IMR-90 (cell line): ENCODE measurements at regions not wholly inside any gene's neighbourhood (a gene's known extent, or its start where the extent isn't known, plus 50 kb on each side); places are given as distances from the start of the nearest gene placed in this dataset.

Experiments
- ATAC-seq: fragments of 200-7000 bp; cut with Tn5 transposase; 2 replicates; pipeline ENCODE4 v1.9.1; 2020; ENCODE audit warnings: low read depth, mild to moderate bottlenecking, moderate library complexity
- BruUV-seq: library from RNA; stranded (reverse); fragments of 400-500 nt; replicated peaks from 2 replicates; lab custom pipeline; 2021; lab: Mats Ljungman, UMichigan
- CTCF ChIA-PET: fragments of 300-600 bp; formaldehyde crosslinking; extraction: SDS; loops from one replicate; lab custom pipeline; 2021; ENCODE audit warnings: antibody characterized with exemption; lab: Yijun Ruan, JAX
- POLR2A ChIA-PET: fragments of 300-600 bp; sonication (Branson Sonifier 250); formaldehyde crosslinking; loops from one replicate; lab custom pipeline; 2022; ENCODE audit warnings: antibody characterized with exemption; ENCODE audit not compliant: unreplicated experiment; lab: Charles Lee
- DNase-seq: peaks from one replicate; pipeline ENCODE4 v3.0.0; 2013
- H2AFZ ChIP-seq: replicated peaks from 2 replicates; pipeline ENCODE3; 2013; ENCODE audit warnings: low read length, mild to moderate bottlenecking; ENCODE audit not compliant: poor library complexity
- H2AK5ac ChIP-seq: 2 replicates; pipeline ENCODE4 v1.6.1; 2013; ENCODE audit warnings: low read depth, low read length, inconsistent platforms
- H2AK9ac ChIP-seq: replicated peaks from 2 replicates; pipeline ENCODE3; 2013; ENCODE audit warnings: mild to moderate bottlenecking, low read depth, low read length, moderate library complexity; ENCODE audit not compliant: poor library complexity
- H2BK120ac ChIP-seq: 2 replicates; pipeline ENCODE4 v1.6.1; 2013; ENCODE audit warnings: low read depth, low read length, inconsistent platforms
- H2BK15ac ChIP-seq: 3 replicates; pipeline ENCODE4 v1.6.1; 2013; ENCODE audit warnings: low read depth, low read length, inconsistent platforms
- H2BK20ac ChIP-seq: 2 replicates; pipeline ENCODE4 v1.6.1; 2013; ENCODE audit warnings: low read depth, mild to moderate bottlenecking, inconsistent platforms, low read length, moderate library complexity
- H2BK5ac ChIP-seq: 2 replicates; pipeline ENCODE4 v1.6.1; 2013; ENCODE audit warnings: mild to moderate bottlenecking, low read depth, low read length, inconsistent platforms; ENCODE audit not compliant: poor library complexity, severe bottlenecking
- H3K14ac ChIP-seq: replicated peaks from 2 replicates; pipeline ENCODE4 v1.6.1; 2013; ENCODE audit warnings: low read depth, low read length, inconsistent platforms
- H3K18ac ChIP-seq: 2 replicates; pipeline ENCODE4 v1.6.1; 2013; ENCODE audit warnings: low read depth, low read length, control low read depth
- H3K23ac ChIP-seq: 2 replicates; pipeline ENCODE4 v1.6.1; 2013; ENCODE audit warnings: low read depth, low read length, inconsistent platforms
- H3K27ac ChIP-seq: 2 replicates; pipeline ENCODE4 v1.5.1; 2013; ENCODE audit warnings: mild to moderate bottlenecking, control low read depth, low read length; ENCODE audit not compliant: insufficient read depth
- H3K27me3 ChIP-seq: 2 replicates; pipeline ENCODE4 v1.6.1; 2013; ENCODE audit warnings: low read length; ENCODE audit not compliant: control insufficient read depth, insufficient read depth
- H3K36me3 ChIP-seq: 2 replicates; pipeline ENCODE4 v1.6.1; 2013; ENCODE audit warnings: low read length, mixed read lengths; ENCODE audit not compliant: control insufficient read depth, insufficient read depth
- H3K4ac ChIP-seq: 2 replicates; pipeline ENCODE4 v1.6.1; 2013; ENCODE audit warnings: low read depth, low read length, inconsistent platforms
- H3K4me1 ChIP-seq: 2 replicates; pipeline ENCODE4 v1.6.1; 2013; ENCODE audit warnings: low read length, mixed read lengths; ENCODE audit not compliant: control insufficient read depth, insufficient read depth
- H3K4me2 ChIP-seq: 2 replicates; pipeline ENCODE4 v1.6.1; 2013; ENCODE audit warnings: low read depth, mild to moderate bottlenecking, control low read depth, low read length, moderate library complexity
- H3K4me3 ChIP-seq: 2 replicates; pipeline ENCODE4 v1.5.1; 2013; ENCODE audit warnings: low read depth, mild to moderate bottlenecking, control low read depth, low read length, moderate library complexity; ENCODE audit not compliant: insufficient read depth
- H3K56ac ChIP-seq: 2 replicates; pipeline ENCODE4 v1.6.1; 2013; ENCODE audit warnings: low read length, inconsistent platforms; ENCODE audit not compliant: insufficient read depth; ENCODE audit errors: extremely low read depth
- H3K79me1 ChIP-seq, 2 experiments: 2 replicates each; pipeline ENCODE4 v1.6.1; 2013; ENCODE audit warnings: low read length in 2 of 2, inconsistent platforms in 1 of 2, low read depth in 1 of 2
- H3K9ac ChIP-seq: 2 replicates; pipeline ENCODE4 v1.6.1; 2013; ENCODE audit warnings: low read depth, low read length, control low read depth
- H3K9me1 ChIP-seq: 2 replicates; pipeline ENCODE4 v1.6.1; 2013; ENCODE audit warnings: low read length, inconsistent platforms; ENCODE audit not compliant: insufficient read depth
- H3K9me3 ChIP-seq: 2 replicates; pipeline ENCODE4 v1.6.1; 2013; ENCODE audit warnings: low read length; ENCODE audit not compliant: control insufficient read depth, insufficient read depth
- H4K20me1 ChIP-seq: 2 replicates; pipeline ENCODE4 v1.6.1; 2013; ENCODE audit warnings: low read length, inconsistent platforms; ENCODE audit not compliant: insufficient read depth
- H4K5ac ChIP-seq: 2 replicates; pipeline ENCODE4 v1.6.1; 2013; ENCODE audit warnings: mild to moderate bottlenecking, low read depth, low read length, control low read depth
- H4K8ac ChIP-seq, 2 experiments: 2 replicates each; pipeline ENCODE4 v1.6.1; 2013; ENCODE audit warnings: low read depth in 2 of 2, low read length in 2 of 2, control low read depth in 1 of 2, inconsistent platforms in 1 of 2
- H4K91ac ChIP-seq: 2 replicates; pipeline ENCODE4 v1.6.1; 2013; ENCODE audit warnings: low read depth, low read length, inconsistent platforms; ENCODE audit not compliant: insufficient read depth
- BHLHE40 ChIP-seq: fragments of 150-350 bp; IDR thresholded peaks from 2 replicates; pipeline ENCODE4 v1.6.1; 2016; ENCODE audit warnings: mild to moderate bottlenecking, low read depth, low read length
- CEBPB ChIP-seq: IDR thresholded peaks from 2 replicates; pipeline ENCODE4 v1.6.1; 2012; ENCODE audit warnings: low read depth, low read length, improper control_type of control experiment
- CHD1 ChIP-seq: IDR thresholded peaks from 2 replicates; pipeline ENCODE4 v1.6.1; 2012; ENCODE audit warnings: low read depth, low read length, improper control_type of control experiment
- CTCF ChIP-seq: conservative IDR thresholded peaks from 2 replicates; pipeline ENCODE4 v1.5.1; 2012; ENCODE audit warnings: mild to moderate bottlenecking, low read depth, low read length, improper control_type of control experiment
- ELK1 ChIP-seq: fragments of 150-350 bp; IDR thresholded peaks from 2 replicates; pipeline ENCODE4 v1.6.1; 2016; ENCODE audit warnings: low read depth, mild to moderate bottlenecking, low read length, moderate library complexity, borderline replicate concordance
- FOS ChIP-seq: fragments of 150-350 bp; IDR thresholded peaks from 2 replicates; pipeline ENCODE4 v1.6.1; 2016; ENCODE audit warnings: low read depth, low read length
- MAFK ChIP-seq: IDR thresholded peaks from 2 replicates; pipeline ENCODE4 v1.6.1; 2012; ENCODE audit warnings: low read depth, low read length, improper control_type of control experiment
- MXI1 ChIP-seq: IDR thresholded peaks from 2 replicates; pipeline ENCODE4 v1.6.1; 2012; ENCODE audit warnings: low read depth, mild to moderate bottlenecking, low read length, moderate library complexity, borderline replicate concordance
- NFE2L2 ChIP-seq: fragments of 150-350 bp; IDR thresholded peaks from 2 replicates; pipeline ENCODE4 v1.6.1; 2016; ENCODE audit warnings: low read depth, mild to moderate bottlenecking, low read length
- RAD21 ChIP-seq: IDR thresholded peaks from 2 replicates; pipeline ENCODE4 v1.6.1; 2012; ENCODE audit warnings: low read length, improper control_type of control experiment
- SMC3 ChIP-seq: fragments of 150-350 bp; IDR thresholded peaks from 2 replicates; pipeline ENCODE4 v1.6.1; 2016; ENCODE audit warnings: low read depth, mild to moderate bottlenecking, antibody characterized with exemption, low read length, moderate library complexity
- USF2 ChIP-seq: fragments of 150-350 bp; IDR thresholded peaks from 2 replicates; pipeline ENCODE4 v1.6.1; 2017; ENCODE audit warnings: mild to moderate bottlenecking, antibody characterized with exemption, low read length, low read depth
- dilution Hi-C: fragments of 300-500 bp; cut with HindIII; formaldehyde crosslinking; loops from one replicate; pipeline ENCODE4 v1.14.3; 2018; ENCODE audit warnings: low sequenced_read_pairs; ENCODE audit not compliant: unreplicated experiment
- in situ Hi-C: fragments of 300-500 bp; cut with MboI; formaldehyde crosslinking; loops from 3 replicates; pipeline ENCODE4 v1.14.3; 2019; ENCODE audit warnings: low sequenced_read_pairs, inconsistent platforms, mixed read lengths
- intact Hi-C: fragments of 100-400 bp; cut with micrococcal nuclease; formaldehyde crosslinking; loops from 2 replicates; pipeline ENCODE4 v1.10.0; 2022

- no peak overlapping the region for H4K5ac ChIP-seq
- H3K27ac ChIP-seq, result no peak overlapping the region
- no peak overlapping the region for H4K8ac ChIP-seq
- H2AFZ ChIP-seq, result no peak overlapping the region
- no peak overlapping the region for H4K91ac ChIP-seq
- peaks cover 5% of the 10 kb centered on the region for H3K9me3 ChIP-seq
- POLR2A ChIA-PET, result no interaction called here
- no peak overlapping the region for H2BK15ac ChIP-seq
- no peaks in the 10 kb centered on the region for H3K9me1 ChIP-seq
- no peaks in the 10 kb centered on the region for H3K36me3 ChIP-seq
- no peaks in the 10 kb centered on the region for H3K27me3 ChIP-seq
- no TSS peak for BruUV-seq
- TF ChIP-seq CTCF (no peak), MAFK (no peak), NFE2L2 (no peak), FOS (no peak), RAD21 (no peak), SMC3 (no peak), BHLHE40 (no peak), MXI1 (no peak), CEBPB (no peak), CHD1 (no peak), ELK1 (no peak), USF2 (no peak)
- no peak for DNase-seq
- H3K56ac ChIP-seq, result no peak overlapping the region
- H4K20me1 ChIP-seq, result no peaks in the 10 kb centered on the region
- intact Hi-C loops (no loop called here), in situ Hi-C loops (no loop called here), dilution Hi-C loops (no loop called here)
- H3K4me1 ChIP-seq, result no peaks in the 10 kb centered on the region
- no peak overlapping the region for H3K9ac ChIP-seq
- H2AK9ac ChIP-seq, result no peak overlapping the region
- H3K23ac ChIP-seq, result no peak overlapping the region
- H3K4me2 ChIP-seq, result no peak overlapping the region
- CTCF ChIA-PET, result no interaction called here
- H2BK20ac ChIP-seq, result no peak overlapping the region
- H3K4ac ChIP-seq, result no peak overlapping the region
- H3K79me1 ChIP-seq, result no peaks in the 10 kb centered on the region
- no peak overlapping the region for H3K4me3 ChIP-seq
- H3K18ac ChIP-seq, result no peak overlapping the region
- H2AK5ac ChIP-seq, result no peak overlapping the region
- ATAC-seq, result no peak
- H2BK5ac ChIP-seq, result no peak overlapping the region
- no peak overlapping the region for H2BK120ac ChIP-seq
- no peak overlapping the region for H3K14ac ChIP-seq
Observed at GRCh38 chr21:18163956-18164355, 80.7 kb upstream of the CHODL start.
